Heart right ventricle (tissue), 16 donors: ENCODE measurements at regions not wholly inside any gene's neighbourhood (a gene's known extent, or its start where the extent isn't known, plus 50 kb on each side); places are given as distances from the start of the nearest gene placed in this dataset.

ENCODE experiments used
- ATAC-seq, 8 donors: fragments of 200-7000 bp; cut with Tn5 transposase; one replicate each; pipeline ENCODE4 v1.9.1; 2020; ENCODE audit warnings: mild to moderate bottlenecking in 8 of 8, moderate library complexity in 8 of 8, moderate number of reproducible peaks in 1 of 8
- DNase-seq, 2 donors: peaks; one replicate each; pipeline ENCODE4 v3.0.0-alpha.2; 2020
- H3K27ac ChIP-seq, 10 donors: fragments of 200-600 bp; sonication (generic) in 2 of 10; one replicate each; pipeline versions ENCODE4 v1.5.0 to v1.8.0; 2020 to 2022; ENCODE audit warnings: mild to moderate bottlenecking in 3 of 10
- H3K27me3 ChIP-seq, 7 donors: fragments of 200-600 bp; one replicate each; pipeline ENCODE4 v1.8.0; 2021 to 2022; ENCODE audit warnings: mild to moderate bottlenecking in 2 of 7
- H3K36me3 ChIP-seq, 9 donors: fragments of 200-600 bp; sonication (generic) in 1 of 9; one replicate each; pipeline versions ENCODE4 v1.5.0 to v1.8.0; 2020 to 2022; ENCODE audit warnings: mild to moderate bottlenecking in 2 of 9
- H3K4me1 ChIP-seq, 9 donors: fragments of 200-600 bp; sonication (generic) in 1 of 9; one replicate each; pipeline versions ENCODE4 v1.5.0 to v1.8.0; 2020 to 2022; ENCODE audit warnings: mild to moderate bottlenecking in 4 of 9
- H3K4me3 ChIP-seq, 10 donors: fragments of 200-600 bp; sonication (generic) in 2 of 10; one replicate each; pipeline versions ENCODE4 v1.5.0 to v1.8.0; 2020 to 2022; ENCODE audit warnings: mild to moderate bottlenecking in 7 of 10, moderate library complexity in 2 of 10
- H3K9me3 ChIP-seq, 11 donors: fragments of 200-600 bp in 10 of 11; sonication (generic) in 2 of 11; one replicate each; pipeline versions ENCODE4 v1.5.0 to v1.8.0; 2013 to 2022; ENCODE audit warnings: mild to moderate bottlenecking in 2 of 11, control low read depth in 1 of 11, moderate library complexity in 1 of 11
- CTCF ChIP-seq, 9 donors: fragments of 200-600 bp; sonication (generic) in 2 of 9; IDR thresholded peaks; one replicate each; pipeline versions ENCODE4 v1.5.0 to v1.8.0; 2021 to 2022; ENCODE audit warnings: antibody characterized with exemption in 9 of 9, mild to moderate bottlenecking in 5 of 9, moderate library complexity in 1 of 9
- WGBS, 2 donors: extraction: QIAGEN DNeasy Blood & Tissue Kit; methylation state at CpG; one replicate each; pipeline ENCODE4 v1.1.7; 2013; ENCODE audit warnings: inconsistent platforms in 1 of 2; 5-methylcytosine and 5-hydroxymethylcytosine counted together
- intact Hi-C, 10 donors: fragments of 100-400 bp; cut with DNase I; formaldehyde crosslinking; loops; one replicate each; pipeline versions ENCODE4 v1.11.1 to v1.14.2; 2022
- donor health status: Arrhythmogenic right ventricular cardiomyopathy.
- donor health status: ischemic (EF 13 %, LVEDD 7.1; RV severe dilation, severe dysfunction).
- donor health status: healthy with polysubstance abuse.
- donor health status: DM: no; HTN: yes; CAD: no.
- donor health status: DM: no; HTN: no; CAD: no.
- donor health status: ischemic (EF 25% LVEDD 6.9; RV normal size, moderate dysfunction).
- donor health status: ischemic (EF 25% LVEDD 5.7; RV mildly dilated, moderate dysfunction).
- donor health status: healthy.
- donor health status: DM: yes; HTN: yes; CAD: no.
- donor health status: Ischemic cardiomyopathy.
- donor health status: ischemic (EF 35%, LVEDD 5.7; RV mildly dilated, moderate dysfunction).
- donor health status: nonischemic (EF 11% LVEDD 7.7; RV severe dilation, severe dysfunction).
- donor health status: DM: yes; HTN: yes; CAD: no.
- donor health status: PGD.
- donor health status: ischemic (EF 29% LVEDD 5.4; RV normal size, mild dysfunction).
- donor health status: nonischemic (EF 23%, LVEDD 6.1; RV moderate dilation, normal function).

- H3K36me3 ChIP-seq, result no peaks in the 10 kb centered on the region
- no peak for TF ChIP-seq CTCF (IDR thresholded peaks at IDR 0.05)
- H3K27ac ChIP-seq, result no peak overlapping the region
- no peak overlapping the region for H3K4me3 ChIP-seq
- H3K9me3 ChIP-seq, result no peaks in the 10 kb centered on the region
- DNase-seq (no peak), ATAC-seq (no peak)
- intact Hi-C loops, result no loop called here
- no peaks in the 10 kb centered on the region for H3K4me1 ChIP-seq
- WGBS, 2 donors, result 92 to 98% methylated on average over 3 of the region's 3 CpGs
- H3K27me3 ChIP-seq, result peaks cover 0 to 13% (median 0%) of the 10 kb centered on the region in 7 donors
Measured at GRCh38 chr11:112467721-112468120, 207.1 kb upstream of the PLET1 start.

GRCh38 chr11:112469376-112469775 is 208.7 kb upstream of the PLET1 start:
- Histone ChIP-seq H3K4me3 (no peak overlapping the region), H3K36me3 (no peaks in the 10 kb centered on the region), H3K4me1 (no peaks in the 10 kb centered on the region), H3K27me3 (peaks cover 0 to 13% (median 0%) of the 10 kb centered on the region in 7 donors), H3K27ac (no peak overlapping the region), H3K9me3 (no peaks in the 10 kb centered on the region)
- intact Hi-C loops, result no loop called here
- no peak for DNase-seq
- TF ChIP-seq CTCF (IDR thresholded peaks at IDR 0.05), result no peak
- WGBS, 2 donors, result 52 to 56% methylated on average over 4 of the region's 4 CpGs
- ATAC-seq, result no peak

- no peak for ATAC-seq
- 78 to 80% methylated on average over 4 of the region's 4 CpGs for WGBS, 2 donors
Measured at GRCh38 chr11:112470355-112470754, 209.7 kb upstream of the PLET1 start.

GRCh38 chr11:112471731-112472130 is 211.1 kb upstream of the PLET1 start:
- H3K27ac ChIP-seq, result no peak overlapping the region
- H3K4me1 ChIP-seq, result no peaks in the 10 kb centered on the region
- intact Hi-C loops, result no loop called here
- DNase-seq, result no peak
- H3K27me3 ChIP-seq, result peaks cover 0 to 4% (median 0%) of the 10 kb centered on the region in 7 donors
- no peaks in the 10 kb centered on the region for H3K36me3 ChIP-seq
- no peaks in the 10 kb centered on the region for H3K9me3 ChIP-seq
- no peak for ATAC-seq
- no peak overlapping the region for H3K4me3 ChIP-seq
- TF ChIP-seq CTCF (IDR thresholded peaks at IDR 0.05), result no peak
- 66 to 69% methylated on average over 5 of the region's 5 CpGs for WGBS, 2 donors

More at GRCh38 chr11:112470355-112470754, 209.7 kb upstream of the PLET1 start:
- intact Hi-C loops, result no loop called here
- H3K4me3 ChIP-seq, result no peak overlapping the region
- peaks cover 0 to 12% (median 0%) of the 10 kb centered on the region in 7 donors for H3K27me3 ChIP-seq
- no peak for DNase-seq
- H3K4me1 ChIP-seq, result no peaks in the 10 kb centered on the region
- H3K27ac ChIP-seq, result no peak overlapping the region
- no peak for TF ChIP-seq CTCF (IDR thresholded peaks at IDR 0.05)
- H3K36me3 ChIP-seq, result no peaks in the 10 kb centered on the region
- H3K9me3 ChIP-seq, result no peaks in the 10 kb centered on the region
